ENCODE measurements at regions not wholly inside any gene's neighbourhood (a gene's known extent, or its start where the extent isn't known, plus 50 kb on each side); places are given as distances from the start of the nearest gene placed in this dataset.

GRCh38 chr2:53067533-53067932 is 700.1 kb upstream of the CHAC2 start:
- no peak overlapping the region for H3K4me3 ChIP-seq (ENCODE audit: low read depth, poor library complexity, severe bottlenecking)
- no peak for TF ChIP-seq CTCF (IDR thresholded peaks at IDR 0.05)
- TF ChIP-seq POLR2A (IDR thresholded peaks at IDR 0.05) = no peak
- intact Hi-C loops (cut with DNase I; ENCODE audit: low total_unique reads) = no loop called here
- DNase-seq (ENCODE audit: low spot score in 2 of 2) = no peak
- 54 to 73% methylated on average over 2 of the region's 2 CpGs for WGBS, 2 donors

- 35 to 40% methylated on average over 2 of the region's 2 CpGs for WGBS, 2 donors
- no peak overlapping the region for H3K4me3 ChIP-seq (ENCODE audit: low read depth, poor library complexity, severe bottlenecking)
- TF ChIP-seq POLR2A (IDR thresholded peaks at IDR 0.05) = no peak
- TF ChIP-seq CTCF (IDR thresholded peaks at IDR 0.05) = no peak
- intact Hi-C loops (cut with DNase I; ENCODE audit: low total_unique reads) = no loop called here
- DNase-seq (ENCODE audit: low spot score in 2 of 2) = no peak
These were observed 700.5 kb upstream of the CHAC2 start for GRCh38 chr2:53067056-53067455.

- intact Hi-C loops (cut with DNase I; ENCODE audit: low total_unique reads) = no loop called here
These were observed 703.5 kb upstream of the CHAC2 start for GRCh38 chr2:53064154-53064553.

GRCh38 chr2:53058526-53058925 is 709.1 kb upstream of the CHAC2 start:
- TF ChIP-seq CTCF (IDR thresholded peaks at IDR 0.05) (no peak), POLR2A (IDR thresholded peaks at IDR 0.05) (no peak)
- DNase-seq (ENCODE audit: low spot score in 2 of 2) = no peak
- no peak overlapping the region for H3K4me3 ChIP-seq (ENCODE audit: low read depth, poor library complexity, severe bottlenecking)
- intact Hi-C loops (cut with DNase I; ENCODE audit: low total_unique reads) = no loop called here
- 72 to 77% methylated on average over 3 of the region's 3 CpGs for WGBS, 2 donors

More at GRCh38 chr2:53064154-53064553, 703.5 kb upstream of the CHAC2 start:
- DNase-seq (ENCODE audit: low spot score in 2 of 2) = no peak
- no peak overlapping the region for H3K4me3 ChIP-seq (ENCODE audit: low read depth, poor library complexity, severe bottlenecking)
- 93 to 96% methylated on average over 1 of the region's 1 CpG for WGBS, 2 donors
- no peak for TF ChIP-seq POLR2A (IDR thresholded peaks at IDR 0.05)
- TF ChIP-seq CTCF (IDR thresholded peaks at IDR 0.05) = no peak

- DNase-seq (ENCODE audit: low spot score in 2 of 2) = no peak
- H3K4me3 ChIP-seq (ENCODE audit: low read depth, poor library complexity, severe bottlenecking) = no peak overlapping the region
- intact Hi-C loops (cut with DNase I; ENCODE audit: low total_unique reads) = no loop called here
- TF ChIP-seq CTCF (IDR thresholded peaks at IDR 0.05) (no peak), POLR2A (IDR thresholded peaks at IDR 0.05) (no peak)
These were observed 713.7 kb upstream of the CHAC2 start for GRCh38 chr2:53053937-53054336.

- intact Hi-C loops (cut with DNase I; ENCODE audit: low total_unique reads) = no loop called here
- no peak for DNase-seq (ENCODE audit: low spot score in 2 of 2)
- no peak overlapping the region for H3K4me3 ChIP-seq (ENCODE audit: low read depth, poor library complexity, severe bottlenecking)
- no peak for TF ChIP-seq CTCF (IDR thresholded peaks at IDR 0.05)
- no peak for TF ChIP-seq POLR2A (IDR thresholded peaks at IDR 0.05)
These were observed 716.4 kb upstream of the CHAC2 start for GRCh38 chr2:53051157-53051556.

Measured in lower leg skin (tissue), 4 donors.